NCI-H748 (cell line): ENCODE measurements at regions not wholly inside any gene's neighbourhood (a gene's known extent, or its start where the extent isn't known, plus 50 kb on each side); places are given as distances from the start of the nearest gene placed in this dataset.
"Not testable (repeated sequence)": the region's sequence is repeated elsewhere in the genome, so short reads cannot be mapped to it uniquely, and the experiment has no call there.

ENCODE experiments used
- DNase-seq: peaks from one replicate; lab custom pipeline; 2025; ENCODE audit not compliant: unreplicated experiment; lab: John Stamatoyannopoulos, UW

DNA sequence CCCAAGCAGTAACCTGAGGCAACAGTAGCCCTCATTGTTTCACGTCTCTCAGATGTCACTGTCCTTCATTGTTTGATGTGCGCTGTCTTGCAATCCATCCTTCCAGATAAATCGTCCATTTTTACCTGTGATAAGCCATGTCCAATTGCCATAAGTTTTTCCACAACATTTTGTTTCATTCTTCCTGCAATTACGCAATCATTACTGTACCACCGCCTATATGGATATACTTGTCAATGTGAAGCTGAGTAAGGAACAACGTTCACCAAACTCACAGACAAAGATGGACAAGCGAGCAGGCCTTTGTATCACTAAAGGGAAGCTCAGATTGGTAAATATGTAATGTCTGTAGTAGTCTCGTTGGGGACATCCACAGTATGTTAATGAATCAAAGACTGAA, 452.5 kb upstream of the NDN start:
- not testable (repeated sequence) for DNase-seq

DNA sequence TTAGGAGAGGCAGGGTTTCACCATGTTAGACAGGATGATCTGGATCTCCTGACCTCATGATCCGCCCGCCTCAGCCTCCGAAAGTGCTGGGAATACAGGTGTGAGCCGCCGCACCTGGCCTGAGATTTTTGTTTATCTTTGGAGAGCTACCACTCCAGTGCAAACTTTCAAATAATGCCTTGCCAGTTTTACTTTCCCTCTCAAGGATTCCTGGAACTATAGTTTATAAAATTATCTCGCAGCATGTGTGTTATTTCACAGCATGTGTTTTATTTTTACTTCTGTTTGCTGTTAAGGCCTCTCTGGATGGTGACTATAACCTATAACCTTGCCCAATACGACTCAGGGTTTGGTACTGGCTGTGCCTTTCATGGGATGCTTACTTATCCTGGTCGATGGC, 458.0 kb upstream of the NDN start:
- DNase-seq = not testable (repeated sequence)

DNA sequence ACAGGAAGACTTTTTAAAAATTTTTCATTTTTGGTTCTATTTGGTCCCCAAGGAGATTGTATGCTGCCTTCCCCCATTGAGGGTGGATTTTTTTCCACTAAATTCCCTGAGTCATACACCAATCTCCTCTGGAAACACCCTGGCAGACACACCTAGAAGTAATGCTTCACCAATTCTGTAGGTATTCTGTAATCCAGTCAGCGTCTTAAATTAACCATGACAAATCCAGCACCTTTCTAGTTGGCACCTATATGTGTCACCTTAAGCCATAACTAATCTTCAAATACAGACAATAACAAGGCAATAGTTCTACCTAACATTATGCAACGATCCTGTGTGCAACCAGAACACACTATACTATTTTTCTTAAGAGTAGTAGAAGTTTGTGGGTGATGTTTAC, 459.1 kb upstream of the NDN start:
- DNase-seq = no peak

DNA sequence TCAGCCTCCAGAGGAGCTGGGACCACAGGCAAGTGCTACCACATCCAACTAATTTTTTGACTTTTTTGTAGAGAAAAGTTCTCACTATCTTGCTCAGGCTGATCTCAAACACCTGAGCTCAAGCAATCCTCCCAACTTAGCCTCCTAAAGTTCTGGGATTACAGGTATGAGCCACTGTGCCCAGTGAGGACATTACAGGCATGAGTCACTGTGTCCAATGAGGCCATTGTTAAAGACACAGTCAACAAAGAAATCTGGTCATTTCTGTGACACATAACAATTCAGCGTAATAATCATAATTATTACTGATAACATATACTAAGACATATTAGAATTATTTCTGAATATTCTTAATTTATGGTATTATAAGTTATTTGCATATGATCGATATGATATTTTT, 463.4 kb upstream of the NDN start:
- no peak for DNase-seq

DNA sequence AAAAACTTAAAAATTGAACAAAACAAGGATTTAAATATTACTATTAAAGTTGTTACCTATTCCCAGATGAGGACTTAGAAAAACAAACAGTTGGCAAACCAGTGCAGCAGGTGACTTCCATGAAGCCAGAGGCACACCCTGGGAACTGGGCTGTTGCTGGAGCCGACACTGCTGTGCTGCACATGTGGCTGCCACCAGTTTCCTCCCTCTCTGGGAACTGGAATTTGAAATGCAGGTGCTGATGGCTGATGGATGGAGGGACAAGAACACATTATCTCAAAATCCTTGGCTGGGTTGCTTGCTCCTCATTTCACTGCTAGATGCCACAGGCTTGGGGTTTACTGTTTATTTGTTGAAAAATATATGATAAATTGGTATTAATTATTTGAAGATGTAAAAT, 471.2 kb upstream of the NDN start:
- DNase-seq = not testable (repeated sequence)

DNA sequence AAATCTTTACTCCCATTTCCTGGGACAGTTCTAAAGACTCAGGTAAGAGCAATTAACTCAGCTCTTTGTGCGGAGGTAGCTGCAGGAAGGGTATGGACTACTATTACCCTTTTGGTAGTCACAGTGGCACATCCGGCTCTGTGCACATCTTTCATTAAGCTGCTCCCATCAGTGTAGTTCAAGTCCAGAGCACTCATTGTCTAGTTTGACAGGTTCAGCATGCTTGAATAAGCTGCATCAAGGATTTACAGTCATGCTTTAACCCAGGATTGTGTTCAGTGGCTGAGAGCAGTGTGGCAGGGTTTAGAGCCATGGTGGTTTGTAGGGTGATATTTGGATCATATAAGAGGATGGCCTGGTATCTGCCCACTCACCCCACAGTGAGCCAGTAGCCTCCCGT, 478.4 kb upstream of the NDN start:
- DNase-seq = not testable (repeated sequence)

DNA sequence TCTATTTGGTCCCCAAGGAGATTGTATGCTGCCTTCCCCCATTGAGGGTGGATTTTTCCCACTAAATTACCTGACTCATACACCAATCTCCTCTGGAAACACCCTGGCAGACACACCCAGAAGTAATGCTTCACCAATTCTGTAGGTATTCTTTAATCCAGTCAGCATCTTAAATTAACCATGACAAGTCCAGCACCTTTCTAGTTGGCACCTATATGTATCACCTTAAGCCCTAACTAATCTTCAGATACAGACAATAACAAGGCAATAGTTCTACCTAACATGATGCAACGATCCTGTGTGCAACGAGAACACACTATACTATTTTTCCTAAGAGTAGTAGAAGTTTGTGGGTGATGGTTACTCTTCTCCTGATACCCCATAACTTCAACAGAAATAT, 473.3 kb upstream of the NPAP1 start:
- DNase-seq = not testable (repeated sequence)

DNA sequence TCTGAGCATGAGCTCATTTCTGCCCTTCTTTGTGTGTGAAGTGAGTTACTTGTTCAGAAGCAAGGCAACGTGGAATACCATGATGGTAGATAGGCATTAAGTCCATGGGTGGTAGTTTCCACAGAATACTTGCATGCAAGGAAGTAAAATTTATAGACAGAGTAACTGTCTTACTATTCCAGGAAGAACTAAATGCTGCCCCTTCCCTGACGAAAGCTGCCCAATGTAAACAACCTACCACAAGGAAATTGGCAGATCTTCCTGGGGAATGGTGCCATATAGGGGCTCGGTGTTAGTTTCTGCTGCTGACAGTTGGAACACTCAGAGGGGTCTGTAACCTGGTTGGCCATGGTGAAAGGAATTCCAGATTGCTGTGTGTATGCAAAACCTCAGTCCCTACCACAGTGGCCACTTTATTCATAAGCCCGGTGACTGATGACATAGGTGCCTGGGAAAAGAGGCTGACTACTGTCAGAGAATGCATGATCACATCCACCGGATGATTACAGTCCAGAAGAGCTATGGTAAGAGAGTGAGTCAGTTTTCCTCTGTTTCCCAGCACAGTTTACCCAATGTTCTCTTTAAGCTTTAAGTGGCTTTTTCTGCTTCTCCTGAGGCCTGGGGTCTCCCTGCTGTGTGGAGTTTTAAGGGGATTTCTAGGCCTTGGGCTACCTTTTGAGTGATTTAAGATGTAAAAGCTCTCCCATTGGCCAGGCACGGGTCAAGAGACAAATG, 463.7 kb upstream of the NPAP1 start:
- DNase-seq = not testable (repeated sequence)

DNA sequence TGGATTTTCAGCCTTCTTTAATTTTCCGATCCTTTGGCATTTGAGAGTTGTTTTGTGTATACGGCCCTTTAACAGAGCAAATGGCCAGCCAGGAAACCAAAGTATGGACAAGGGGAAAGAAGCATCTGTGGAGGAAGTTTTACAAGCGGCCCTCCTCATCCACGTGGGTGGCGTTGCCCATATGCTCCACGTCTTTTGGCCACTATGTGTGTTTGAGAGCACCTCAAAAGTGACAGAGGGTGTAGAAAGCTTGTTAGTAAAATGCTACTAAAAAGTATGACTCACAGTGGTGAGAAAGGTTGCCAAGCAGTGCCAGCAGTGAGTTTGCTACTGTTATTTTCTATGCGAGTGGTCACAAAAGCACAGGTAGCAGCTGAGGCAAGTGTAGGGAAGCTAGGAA, 451.8 kb upstream of the NPAP1 start:
- DNase-seq = no peak

DNA sequence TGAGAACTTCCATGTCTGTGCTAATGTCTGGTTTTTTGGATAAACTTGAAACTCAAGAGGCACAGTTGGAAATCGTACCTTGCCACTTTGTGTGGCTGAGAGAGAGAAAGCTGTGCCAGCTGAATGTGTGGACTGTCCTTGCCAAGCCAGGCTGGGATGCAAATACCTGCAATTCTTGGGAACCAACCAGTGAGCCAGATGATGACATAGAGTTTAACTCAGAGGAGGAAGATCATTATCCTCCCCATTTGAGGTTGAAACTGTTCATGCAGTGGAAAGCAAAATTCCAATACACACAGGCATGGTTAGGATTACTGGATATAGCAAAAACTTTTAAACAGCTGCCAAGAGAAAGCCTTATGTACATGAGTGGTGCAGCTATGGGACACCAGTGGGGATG, 451.4 kb upstream of the NPAP1 start:
- DNase-seq = no peak

DNA sequence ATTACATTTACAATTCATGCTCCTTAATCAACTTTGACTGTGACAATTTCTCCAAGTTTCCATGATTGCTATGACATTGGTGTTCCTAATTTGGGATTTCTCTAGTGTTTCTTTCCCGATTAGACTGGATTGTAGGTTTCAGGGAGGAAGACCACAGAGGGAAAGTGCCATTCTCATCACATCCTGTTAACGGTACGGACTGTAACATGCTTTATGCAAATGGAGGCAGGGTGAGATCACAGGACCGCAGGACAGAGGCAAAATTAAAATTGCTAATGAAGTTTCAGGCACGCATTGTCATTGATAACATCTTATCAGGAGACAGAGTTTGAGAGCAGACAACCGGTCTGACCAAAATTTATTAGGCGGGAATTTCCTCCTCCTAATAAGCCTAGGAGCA, 446.7 kb upstream of the NPAP1 start:
- not testable (repeated sequence) for DNase-seq

DNA sequence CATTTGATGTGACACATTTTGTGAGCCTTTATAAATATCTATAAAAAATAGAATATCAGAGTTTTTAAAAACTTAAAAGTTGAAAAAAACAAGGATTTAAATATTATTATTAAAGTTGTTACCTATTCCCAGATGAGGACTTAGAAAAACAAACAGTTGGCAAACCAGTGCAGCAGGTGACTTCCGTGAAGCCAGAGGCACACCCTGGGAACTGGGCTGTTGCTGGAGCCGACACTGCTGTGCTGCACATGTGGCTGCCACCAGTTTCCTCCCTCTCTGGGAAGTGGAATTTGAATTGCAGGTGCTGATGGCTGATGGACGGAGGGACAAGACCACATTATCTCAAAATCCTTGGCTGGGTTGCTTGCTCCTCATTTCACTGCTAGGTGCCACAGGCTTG, 442.4 kb upstream of the NPAP1 start:
- DNase-seq = not testable (repeated sequence)

DNA sequence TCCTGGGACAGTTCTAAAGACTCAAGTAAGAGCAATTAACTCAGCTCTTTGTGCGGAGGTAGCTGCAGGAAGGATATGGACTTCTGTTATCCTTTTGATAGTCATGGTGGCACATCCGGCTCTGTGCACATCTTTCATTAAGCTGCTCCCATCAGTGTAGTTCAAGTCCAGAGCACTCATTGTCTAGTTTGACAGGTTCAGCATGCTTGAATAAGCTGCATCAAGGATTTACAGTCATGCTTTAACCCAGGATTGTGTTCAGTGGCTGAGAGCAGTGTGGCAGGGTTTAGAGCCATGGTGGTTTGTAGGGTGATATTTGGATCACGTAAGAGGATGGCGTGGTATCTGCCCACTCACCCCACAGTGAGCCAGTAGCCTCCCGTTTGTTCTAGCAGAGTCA, 435.0 kb upstream of the NPAP1 start:
- DNase-seq = not testable (repeated sequence)

DNA sequence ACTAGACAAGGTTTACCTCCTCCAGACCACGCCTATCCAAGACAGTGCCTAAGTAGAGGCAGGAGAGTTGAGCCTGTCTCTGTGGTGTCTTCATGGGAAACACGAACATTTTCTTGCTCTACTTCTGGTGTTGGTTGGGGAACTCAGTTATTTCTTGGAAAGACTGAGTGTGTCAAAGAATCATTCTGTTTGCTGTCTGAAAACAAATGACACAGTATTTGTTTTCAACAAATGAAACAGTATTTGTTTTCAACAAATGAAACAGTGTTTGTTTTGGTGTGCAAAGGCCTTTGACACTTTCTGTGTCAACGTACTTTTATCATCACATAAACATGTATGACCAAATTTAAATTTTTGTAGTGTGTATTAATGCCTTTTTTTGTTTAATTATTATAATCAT, 416.5 kb upstream of the NPAP1 start:
- DNase-seq = not testable (repeated sequence)

DNA sequence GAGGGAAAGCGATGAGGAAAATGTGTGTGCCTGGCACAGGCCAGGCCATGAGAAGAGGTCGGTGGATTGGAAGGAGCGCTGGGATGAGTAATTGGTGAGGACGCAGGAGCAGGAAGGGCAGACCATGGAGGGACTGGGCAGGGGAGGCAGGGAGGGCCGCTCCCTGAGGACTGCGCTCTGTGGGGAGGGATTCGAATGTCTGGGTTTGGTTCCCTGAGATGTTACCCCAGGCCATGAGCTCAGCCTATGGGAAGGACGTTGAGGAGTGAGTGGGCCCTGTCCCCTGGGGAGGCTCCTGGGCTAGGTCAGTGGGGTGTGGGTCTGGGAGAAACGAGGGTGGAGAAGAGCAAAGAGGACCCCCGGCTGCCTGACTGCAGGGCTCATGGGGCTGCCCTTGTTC, 415.2 kb upstream of the NPAP1 start:
- not testable (repeated sequence) for DNase-seq

DNA sequence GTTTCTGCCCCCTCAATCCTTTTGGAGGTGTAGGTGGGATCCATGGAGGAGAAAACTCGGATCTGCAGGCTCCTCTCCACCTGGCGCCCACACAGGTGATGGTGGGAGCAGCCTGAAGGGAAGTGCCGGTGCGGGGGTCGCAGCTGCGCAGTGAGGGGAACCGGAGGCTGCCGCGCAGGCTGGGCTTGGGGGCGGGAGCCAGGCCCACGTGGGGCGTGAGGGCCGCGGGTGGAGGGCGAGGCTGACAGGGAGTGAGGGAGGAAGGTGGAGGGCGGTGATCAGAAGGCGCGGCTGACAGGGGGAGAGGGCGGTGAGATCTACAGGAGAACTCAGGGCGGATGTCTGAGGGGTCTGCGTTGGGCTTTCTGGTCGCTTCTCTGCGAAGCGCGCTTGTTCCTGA, 414.7 kb upstream of the NPAP1 start:
- DNase-seq = not testable (repeated sequence)

DNA sequence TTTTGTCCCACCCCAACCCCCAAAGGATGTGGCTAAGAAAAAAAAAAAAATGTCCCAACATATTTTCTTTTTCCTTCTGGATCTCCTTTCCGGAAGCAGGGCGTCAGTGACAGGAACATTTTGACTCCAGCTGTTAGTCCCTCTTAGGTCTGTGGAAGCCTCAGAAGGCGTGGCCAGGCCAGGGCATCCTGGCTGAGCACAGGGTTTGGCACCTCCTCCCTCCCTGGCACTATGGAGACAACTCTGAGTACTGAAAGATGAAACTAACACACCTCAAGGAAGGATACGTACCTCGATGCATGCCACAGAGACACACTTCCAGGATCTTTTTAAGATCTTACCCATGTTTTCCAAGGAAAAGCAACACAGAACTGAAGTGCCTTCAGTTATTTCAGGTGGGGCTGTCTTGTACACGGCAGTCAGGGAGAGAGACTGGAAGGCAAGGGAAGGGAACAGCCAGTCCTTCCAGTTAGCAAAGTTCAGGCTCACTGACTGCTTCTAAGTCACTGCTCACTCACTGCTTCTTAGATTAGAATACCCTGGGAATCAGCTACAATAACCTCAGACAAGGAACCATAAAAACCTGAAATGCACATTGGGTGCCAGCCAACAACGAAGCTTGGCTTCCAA, 406.9 kb upstream of the NPAP1 start:
- not testable (repeated sequence) for DNase-seq

DNA sequence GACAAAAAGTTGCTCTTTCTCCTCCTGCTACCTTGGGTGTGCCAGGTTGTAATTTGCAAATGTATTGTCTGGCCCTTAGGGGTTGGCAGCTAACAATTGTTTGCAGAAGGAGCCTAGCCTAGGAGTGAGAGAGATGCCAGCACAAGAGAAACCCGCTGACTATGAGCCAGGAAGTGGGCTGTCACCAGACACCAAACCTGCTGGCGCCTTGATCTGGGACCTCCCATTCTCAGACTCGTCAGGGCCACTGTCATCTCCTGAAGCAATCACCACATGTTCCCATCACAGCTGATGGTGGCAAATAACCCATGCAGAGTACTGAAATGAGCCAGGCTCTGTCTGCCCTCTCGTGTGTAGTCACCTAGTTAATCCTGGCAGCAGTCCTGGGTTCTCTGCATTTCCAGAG, 406.4 kb upstream of the NPAP1 start:
- DNase-seq = no peak

DNA sequence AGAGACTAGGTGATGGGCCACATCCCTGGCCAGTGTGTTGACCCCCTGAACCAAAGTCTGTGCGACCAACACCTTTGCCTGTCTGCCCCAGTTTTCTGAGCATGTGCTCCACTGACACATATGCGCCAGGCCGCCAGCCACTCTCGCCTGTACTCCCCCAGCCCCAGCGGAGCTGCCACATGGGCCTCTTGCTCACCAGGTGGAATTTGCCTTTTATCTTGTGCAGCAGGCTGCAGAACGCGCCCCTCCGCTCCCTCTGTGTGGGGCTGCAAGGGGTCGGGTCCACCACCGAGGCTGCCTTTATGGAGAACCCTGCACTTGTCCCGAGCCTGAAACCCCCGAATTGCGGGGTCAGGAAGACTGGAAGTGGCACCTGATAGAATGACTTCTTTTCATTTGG, 405.7 kb upstream of the NPAP1 start:
- no peak for DNase-seq

DNA sequence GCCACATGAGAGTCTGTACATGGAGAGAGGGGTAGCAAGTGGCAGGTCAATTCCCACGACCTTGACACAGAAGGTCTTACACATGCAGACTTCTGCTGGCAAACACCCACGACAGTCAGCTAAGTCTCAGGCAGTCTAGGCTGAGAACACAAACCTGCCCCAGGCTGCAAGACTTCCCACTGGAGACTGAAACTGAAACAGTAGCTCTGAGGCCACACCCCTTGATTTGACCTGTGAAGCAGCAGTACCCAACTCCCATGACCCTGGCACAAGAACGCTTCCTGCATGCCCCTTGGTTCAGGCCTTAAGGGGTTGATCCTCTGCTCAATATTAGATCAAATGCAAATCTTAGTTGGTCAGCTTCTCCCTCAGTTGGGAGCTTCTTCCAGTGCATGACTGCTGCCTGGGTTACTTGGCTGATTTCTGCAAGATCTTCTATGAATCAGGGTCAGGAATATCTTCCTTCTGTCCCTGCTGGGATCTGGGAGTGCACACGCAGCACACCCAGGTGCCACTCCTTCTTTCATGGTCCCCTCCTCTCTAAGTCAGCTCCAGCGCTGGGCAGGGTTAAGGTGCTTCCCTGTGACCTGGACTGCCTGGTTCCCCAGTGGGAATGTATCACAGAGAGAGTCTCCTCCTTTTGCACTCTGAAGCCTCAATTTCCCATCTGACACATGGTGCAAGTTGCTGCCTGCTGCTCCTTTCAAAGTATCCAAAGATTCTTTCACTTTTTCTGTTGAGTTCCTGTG, 403.9 kb upstream of the NPAP1 start:
- DNase-seq = not testable (repeated sequence)

DNA sequence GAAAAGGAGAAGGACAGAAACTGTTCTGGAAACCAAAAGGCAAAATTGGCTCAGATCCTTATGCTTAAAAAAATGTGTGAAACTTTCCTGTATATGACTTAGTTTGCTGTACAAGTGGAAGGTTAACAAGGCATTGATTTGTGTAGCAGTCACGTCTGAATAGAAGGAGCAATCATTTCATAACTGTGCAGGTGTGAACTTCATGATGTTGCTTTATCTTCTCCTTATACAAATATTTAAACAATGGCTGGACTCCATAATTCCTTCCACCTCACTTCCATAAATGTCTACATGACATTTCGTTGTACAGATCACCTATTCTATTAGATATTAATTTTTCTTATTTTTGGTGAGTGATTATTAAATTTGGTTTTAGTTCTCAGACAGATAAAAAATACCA, 382.7 kb upstream of the NPAP1 start:
- DNase-seq = no peak

DNA sequence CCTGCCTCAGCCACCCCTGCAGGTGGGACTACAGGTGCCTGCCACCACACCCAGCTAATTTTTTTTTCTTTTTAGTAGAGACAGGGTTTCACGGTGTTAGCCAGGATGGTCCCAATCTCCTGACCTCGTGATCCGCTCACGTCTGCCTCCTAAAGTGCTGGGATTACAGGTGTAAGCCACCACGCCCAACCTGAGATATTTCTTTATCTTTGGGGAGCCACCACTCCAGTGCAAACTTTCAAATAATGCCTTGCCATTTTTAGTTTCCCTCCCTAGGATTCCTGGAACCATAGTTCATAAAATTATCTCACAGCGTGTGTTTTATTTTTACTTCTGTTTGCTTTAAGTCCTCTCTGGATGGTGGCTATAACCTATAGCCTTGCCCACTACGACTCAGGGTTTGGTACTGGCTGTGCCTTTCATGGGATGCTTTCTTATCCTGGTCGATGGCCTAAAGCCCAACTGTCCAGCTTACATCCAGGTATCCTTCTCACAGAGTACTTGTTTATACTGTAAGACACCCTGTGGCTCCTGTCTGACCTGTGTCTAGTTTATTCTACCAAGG, 374.7 kb upstream of the NPAP1 start:
- DNase-seq = not testable (repeated sequence)
